IMR-90 (cell line): ENCODE measurements at regions not wholly inside any gene's neighbourhood (a gene's known extent, or its start where the extent isn't known, plus 50 kb on each side); places are given as distances from the start of the nearest gene placed in this dataset.

Experiments
- ATAC-seq: fragments of 200-7000 bp; cut with Tn5 transposase; 2 replicates; pipeline ENCODE4 v1.9.1; 2020; ENCODE audit warnings: low read depth, mild to moderate bottlenecking, moderate library complexity
- BruUV-seq: library from RNA; stranded (reverse); fragments of 400-500 nt; replicated peaks from 2 replicates; lab custom pipeline; 2021; lab: Mats Ljungman, UMichigan
- CTCF ChIA-PET: fragments of 300-600 bp; formaldehyde crosslinking; extraction: SDS; loops from one replicate; lab custom pipeline; 2021; ENCODE audit warnings: antibody characterized with exemption; lab: Yijun Ruan, JAX
- POLR2A ChIA-PET: fragments of 300-600 bp; sonication (Branson Sonifier 250); formaldehyde crosslinking; loops from one replicate; lab custom pipeline; 2022; ENCODE audit warnings: antibody characterized with exemption; ENCODE audit not compliant: unreplicated experiment; lab: Charles Lee
- DNase-seq: peaks from one replicate; pipeline ENCODE4 v3.0.0; 2013
- H2AFZ ChIP-seq: replicated peaks from 2 replicates; pipeline ENCODE3; 2013; ENCODE audit warnings: low read length, mild to moderate bottlenecking; ENCODE audit not compliant: poor library complexity
- H2AK5ac ChIP-seq: 2 replicates; pipeline ENCODE4 v1.6.1; 2013; ENCODE audit warnings: low read depth, low read length, inconsistent platforms
- H2AK9ac ChIP-seq: replicated peaks from 2 replicates; pipeline ENCODE3; 2013; ENCODE audit warnings: mild to moderate bottlenecking, low read depth, low read length, moderate library complexity; ENCODE audit not compliant: poor library complexity
- H2BK120ac ChIP-seq: 2 replicates; pipeline ENCODE4 v1.6.1; 2013; ENCODE audit warnings: low read depth, low read length, inconsistent platforms
- H2BK15ac ChIP-seq: 3 replicates; pipeline ENCODE4 v1.6.1; 2013; ENCODE audit warnings: low read depth, low read length, inconsistent platforms
- H2BK20ac ChIP-seq: 2 replicates; pipeline ENCODE4 v1.6.1; 2013; ENCODE audit warnings: low read depth, mild to moderate bottlenecking, inconsistent platforms, low read length, moderate library complexity
- H2BK5ac ChIP-seq: 2 replicates; pipeline ENCODE4 v1.6.1; 2013; ENCODE audit warnings: mild to moderate bottlenecking, low read depth, low read length, inconsistent platforms; ENCODE audit not compliant: poor library complexity, severe bottlenecking
- H3K14ac ChIP-seq: replicated peaks from 2 replicates; pipeline ENCODE4 v1.6.1; 2013; ENCODE audit warnings: low read depth, low read length, inconsistent platforms
- H3K18ac ChIP-seq: 2 replicates; pipeline ENCODE4 v1.6.1; 2013; ENCODE audit warnings: low read depth, low read length, control low read depth
- H3K23ac ChIP-seq: 2 replicates; pipeline ENCODE4 v1.6.1; 2013; ENCODE audit warnings: low read depth, low read length, inconsistent platforms
- H3K27ac ChIP-seq: 2 replicates; pipeline ENCODE4 v1.5.1; 2013; ENCODE audit warnings: mild to moderate bottlenecking, control low read depth, low read length; ENCODE audit not compliant: insufficient read depth
- H3K27me3 ChIP-seq: 2 replicates; pipeline ENCODE4 v1.6.1; 2013; ENCODE audit warnings: low read length; ENCODE audit not compliant: control insufficient read depth, insufficient read depth
- H3K36me3 ChIP-seq: 2 replicates; pipeline ENCODE4 v1.6.1; 2013; ENCODE audit warnings: low read length, mixed read lengths; ENCODE audit not compliant: control insufficient read depth, insufficient read depth
- H3K4ac ChIP-seq: 2 replicates; pipeline ENCODE4 v1.6.1; 2013; ENCODE audit warnings: low read depth, low read length, inconsistent platforms
- H3K4me1 ChIP-seq: 2 replicates; pipeline ENCODE4 v1.6.1; 2013; ENCODE audit warnings: low read length, mixed read lengths; ENCODE audit not compliant: control insufficient read depth, insufficient read depth
- H3K4me2 ChIP-seq: 2 replicates; pipeline ENCODE4 v1.6.1; 2013; ENCODE audit warnings: low read depth, mild to moderate bottlenecking, control low read depth, low read length, moderate library complexity
- H3K4me3 ChIP-seq: 2 replicates; pipeline ENCODE4 v1.5.1; 2013; ENCODE audit warnings: low read depth, mild to moderate bottlenecking, control low read depth, low read length, moderate library complexity; ENCODE audit not compliant: insufficient read depth
- H3K56ac ChIP-seq: 2 replicates; pipeline ENCODE4 v1.6.1; 2013; ENCODE audit warnings: low read length, inconsistent platforms; ENCODE audit not compliant: insufficient read depth; ENCODE audit errors: extremely low read depth
- H3K79me1 ChIP-seq, 2 experiments: 2 replicates each; pipeline ENCODE4 v1.6.1; 2013; ENCODE audit warnings: low read length in 2 of 2, inconsistent platforms in 1 of 2, low read depth in 1 of 2
- H3K9ac ChIP-seq: 2 replicates; pipeline ENCODE4 v1.6.1; 2013; ENCODE audit warnings: low read depth, low read length, control low read depth
- H3K9me1 ChIP-seq: 2 replicates; pipeline ENCODE4 v1.6.1; 2013; ENCODE audit warnings: low read length, inconsistent platforms; ENCODE audit not compliant: insufficient read depth
- H3K9me3 ChIP-seq: 2 replicates; pipeline ENCODE4 v1.6.1; 2013; ENCODE audit warnings: low read length; ENCODE audit not compliant: control insufficient read depth, insufficient read depth
- H4K20me1 ChIP-seq: 2 replicates; pipeline ENCODE4 v1.6.1; 2013; ENCODE audit warnings: low read length, inconsistent platforms; ENCODE audit not compliant: insufficient read depth
- H4K5ac ChIP-seq: 2 replicates; pipeline ENCODE4 v1.6.1; 2013; ENCODE audit warnings: mild to moderate bottlenecking, low read depth, low read length, control low read depth
- H4K8ac ChIP-seq, 2 experiments: 2 replicates each; pipeline ENCODE4 v1.6.1; 2013; ENCODE audit warnings: low read depth in 2 of 2, low read length in 2 of 2, control low read depth in 1 of 2, inconsistent platforms in 1 of 2
- H4K91ac ChIP-seq: 2 replicates; pipeline ENCODE4 v1.6.1; 2013; ENCODE audit warnings: low read depth, low read length, inconsistent platforms; ENCODE audit not compliant: insufficient read depth
- BHLHE40 ChIP-seq: fragments of 150-350 bp; IDR thresholded peaks from 2 replicates; pipeline ENCODE4 v1.6.1; 2016; ENCODE audit warnings: mild to moderate bottlenecking, low read depth, low read length
- CTCF ChIP-seq: conservative IDR thresholded peaks from 2 replicates; pipeline ENCODE4 v1.5.1; 2012; ENCODE audit warnings: mild to moderate bottlenecking, low read depth, low read length, improper control_type of control experiment
- MAFK ChIP-seq: IDR thresholded peaks from 2 replicates; pipeline ENCODE4 v1.6.1; 2012; ENCODE audit warnings: low read depth, low read length, improper control_type of control experiment
- POLR2A ChIP-seq: IDR thresholded peaks from 2 replicates; pipeline ENCODE4 v1.6.1; 2012; ENCODE audit warnings: mild to moderate bottlenecking, low read depth, low read length
- RCOR1 ChIP-seq: IDR thresholded peaks from 2 replicates; pipeline ENCODE4 v1.6.1; 2012; ENCODE audit warnings: mild to moderate bottlenecking, low read length, improper control_type of control experiment; ENCODE audit not compliant: insufficient replicate concordance
- WGBS, 2 experiments: methylation state at CpG; one replicate each; pipeline versions ENCODE4 v1.1.5 to v1.1.7; 2013; ENCODE audit warnings: missing lambda C conversion rate in 2 of 2; ENCODE audit not compliant: insufficient read length in 1 of 2; ENCODE audit errors: extremely low coverage in 2 of 2; 5-methylcytosine and 5-hydroxymethylcytosine counted together
- dilution Hi-C: fragments of 300-500 bp; cut with HindIII; formaldehyde crosslinking; loops from one replicate; pipeline ENCODE4 v1.14.3; 2018; ENCODE audit warnings: low sequenced_read_pairs; ENCODE audit not compliant: unreplicated experiment
- in situ Hi-C: fragments of 300-500 bp; cut with MboI; formaldehyde crosslinking; loops from 3 replicates; pipeline ENCODE4 v1.14.3; 2019; ENCODE audit warnings: low sequenced_read_pairs, inconsistent platforms, mixed read lengths
- intact Hi-C: fragments of 100-400 bp; cut with micrococcal nuclease; formaldehyde crosslinking; loops from 2 replicates; pipeline ENCODE4 v1.10.0; 2022

GRCh38 chr2:59776726-59777008 lies 776.8 kb downstream of the BCL11A start:
- no TSS peak for BruUV-seq
- H3K18ac ChIP-seq, result no peak overlapping the region
- H3K27me3 ChIP-seq, result no peaks in the 10 kb centered on the region
- intact Hi-C loops, result no loop called here
- H2AK9ac ChIP-seq, result no peak overlapping the region
- TF ChIP-seq RCOR1 (no peak), BHLHE40 (no peak), POLR2A (no peak), CTCF (no peak), MAFK (no peak)
- no peak overlapping the region for H4K91ac ChIP-seq
- no peak overlapping the region for H3K4me2 ChIP-seq
- dilution Hi-C loops, result no loop called here
- no peaks in the 10 kb centered on the region for H3K36me3 ChIP-seq
- no peak overlapping the region for H2BK120ac ChIP-seq
- no peak overlapping the region for H3K4me3 ChIP-seq
- no peak overlapping the region for H2BK5ac ChIP-seq
- CTCF ChIA-PET, result no interaction called here
- WGBS, 2 experiments, result no CpG with 5 or more reads among the region's 1 CpG
- no peaks in the 10 kb centered on the region for H3K79me1 ChIP-seq
- no peak overlapping the region for H2AK5ac ChIP-seq
- H3K9me1 ChIP-seq, result no peaks in the 10 kb centered on the region
- in situ Hi-C loops, result no loop called here
- no peak overlapping the region for H2AFZ ChIP-seq
- no peak overlapping the region for H3K23ac ChIP-seq
- no peak overlapping the region for H3K56ac ChIP-seq
- no peak overlapping the region for H3K14ac ChIP-seq
- no peak for DNase-seq
- no peak overlapping the region for H2BK15ac ChIP-seq
- ATAC-seq, result no peak
- no peak overlapping the region for H4K8ac ChIP-seq
- H3K4me1 ChIP-seq, result no peaks in the 10 kb centered on the region
- no peak overlapping the region for H2BK20ac ChIP-seq
- H4K5ac ChIP-seq, result no peak overlapping the region
- no peaks in the 10 kb centered on the region for H4K20me1 ChIP-seq
- H3K9ac ChIP-seq, result no peak overlapping the region
- H3K4ac ChIP-seq, result no peak overlapping the region
- no peak overlapping the region for H3K27ac ChIP-seq
- POLR2A ChIA-PET, result no interaction called here
- 0 out of 2 replicates have a peak, but pooled peaks cover 2% of the 10 kb centered on the region for H3K9me3 ChIP-seq
